K562 (cell line): ENCODE measurements at regions not wholly inside any gene's neighbourhood (a gene's known extent, or its start where the extent isn't known, plus 50 kb on each side); places are given as distances from the start of the nearest gene placed in this dataset.

Source experiments
- COPS2 ChIP-seq: fragments of 450-650 bp; conservative IDR thresholded peaks from 2 replicates; pipeline ENCODE4 v1.6.1; 2016; ENCODE audit warnings: mild to moderate bottlenecking, moderate library complexity
- CTBP1 ChIP-seq: fragments of 450-650 bp; IDR thresholded peaks from 2 replicates; pipeline ENCODE4 v1.6.1; 2016; ENCODE audit warnings: borderline replicate concordance
- CXXC5 ChIP-seq: fragments of 250-450 bp; sonication (Bioruptor Pico); IDR thresholded peaks from 2 replicates; pipeline ENCODE4 v1.8.0; 2022; ENCODE audit warnings: inconsistent platforms, mild to moderate bottlenecking, moderate library complexity
- DACH1 ChIP-seq: fragments of 450-650 bp; IDR thresholded peaks from 2 replicates; pipeline ENCODE4 v1.6.1; 2018; ENCODE audit not compliant: partially characterized antibody
- ETS2 ChIP-seq: IDR thresholded peaks from 2 replicates; pipeline ENCODE4 v1.6.1; 2016; ENCODE audit warnings: borderline replicate concordance, missing genetic modification characterization, mild to moderate bottlenecking, moderate library complexity, missing compliant biosample characterization; ENCODE audit not compliant: poor library complexity, severe bottlenecking
- FIP1L1 ChIP-seq: fragments of 200-400 bp; formaldehyde crosslinking; IDR thresholded peaks from 2 replicates; pipeline ENCODE4 v1.6.1; 2018; ENCODE audit warnings: mild to moderate bottlenecking, low read depth, low read length; ENCODE audit not compliant: poor library complexity, severe bottlenecking
- GATAD2B ChIP-seq: fragments of 450-650 bp; IDR thresholded peaks from 2 replicates; pipeline ENCODE4 v1.6.1; 2017; ENCODE audit warnings: mild to moderate bottlenecking, borderline replicate concordance
- HDAC8 ChIP-seq: fragments of 450-650 bp; IDR thresholded peaks from 2 replicates; pipeline ENCODE4 v1.6.1; 2016; ENCODE audit warnings: mild to moderate bottlenecking, missing genetic modification characterization, moderate library complexity, missing compliant biosample characterization
- KDM4B ChIP-seq, 2 experiments: fragments of 450-650 bp in 1 of 2; sonication (generic) in 1 of 2; IDR thresholded peaks; 2 replicates each; pipeline ENCODE4 v1.6.1; 2016 to 2017; ENCODE audit warnings: borderline replicate concordance in 2 of 2, antibody characterized with exemption in 1 of 2, low read depth in 1 of 2, mild to moderate bottlenecking in 1 of 2
- KHSRP ChIP-seq: fragments of 450-650 bp; IDR thresholded peaks from 2 replicates; pipeline ENCODE4 v1.6.1; 2017
- LARP7 ChIP-seq: fragments of 450-650 bp; IDR thresholded peaks from 2 replicates; pipeline ENCODE4 v1.6.1; 2016
- NFRKB ChIP-seq: fragments of 450-650 bp; IDR thresholded peaks from 2 replicates; pipeline ENCODE4 v1.6.1; 2016; ENCODE audit warnings: low read depth
- PATZ1 ChIP-seq: fragments of 250-450 bp; sonication (Bioruptor Pico); IDR thresholded peaks from 2 replicates; pipeline ENCODE4 v1.5.0; 2020; ENCODE audit warnings: mild to moderate bottlenecking, borderline replicate concordance
- PHB ChIP-seq: fragments of 250-450 bp; sonication (Bioruptor Pico); IDR thresholded peaks from 2 replicates; pipeline ENCODE4 v1.5.0; 2021
- RAD21 ChIP-seq, 2 experiments: fragments of 250-450 bp in 1 of 2; fragments of 450-650 bp in 1 of 2; sonication (Bioruptor Pico) in 1 of 2; formaldehyde crosslinking in 1 of 2; IDR thresholded peaks in 1 of 2; conservative IDR thresholded peaks in 1 of 2; 2 replicates each; pipeline versions ENCODE4 v1.4.0 to v1.8.0; 2020 to 2022; ENCODE audit warnings: mild to moderate bottlenecking in 2 of 2, moderate library complexity in 1 of 2
- RB1 ChIP-seq: fragments of 450-650 bp; IDR thresholded peaks from 2 replicates; pipeline ENCODE4 v1.6.1; 2017; ENCODE audit warnings: low read depth, mild to moderate bottlenecking
- RBM39 ChIP-seq: fragments of 200-400 bp; formaldehyde crosslinking; optimal IDR thresholded peaks from 2 replicates; pipeline ENCODE3; 2018; ENCODE audit warnings: low read depth, low read length
- SMARCA5 ChIP-seq: fragments of 450-650 bp; IDR thresholded peaks from 2 replicates; pipeline ENCODE4 v1.6.1; 2016
- SRF ChIP-seq, 2 experiments: fragments of 250-450, 450-650 bp in 1 of 2; sonication (Bioruptor Pico) in 1 of 2; sonication (generic) in 1 of 2; formaldehyde crosslinking; IDR thresholded peaks; 2 replicates each; pipeline versions ENCODE4 v1.5.0 to v1.5.1; 2020 to 2022; ENCODE audit warnings: mild to moderate bottlenecking in 1 of 2, missing genetic modification reagents in 1 of 2
- TAF9B ChIP-seq: fragments of 450-650 bp; IDR thresholded peaks from 2 replicates; pipeline ENCODE4 v1.6.1; 2018; ENCODE audit warnings: mild to moderate bottlenecking; ENCODE audit not compliant: partially characterized antibody
- TAL1 ChIP-seq: fragments of 450-650 bp; IDR thresholded peaks from 2 replicates; pipeline ENCODE4 v1.6.1; 2016; ENCODE audit warnings: mild to moderate bottlenecking
- ZBTB17 ChIP-seq: fragments of 450-650 bp; formaldehyde crosslinking; IDR thresholded peaks from 2 replicates; pipeline ENCODE4 v1.4.0; 2020; ENCODE audit warnings: mild to moderate bottlenecking
- ZNF133 ChIP-seq: fragments of 250-450 bp; sonication (Bioruptor Pico); IDR thresholded peaks from 2 replicates; pipeline ENCODE4 v1.4.0; 2020; ENCODE audit warnings: mild to moderate bottlenecking
- ZNF354B ChIP-seq: fragments of 250-450 bp; sonication (Bioruptor Pico); IDR thresholded peaks from 2 replicates; pipeline ENCODE4 v1.4.0; 2020
- ZNF518B ChIP-seq: fragments of 250-450 bp; sonication (Bioruptor Pico); IDR thresholded peaks from 2 replicates; pipeline ENCODE4 v1.5.0; 2021; ENCODE audit warnings: mild to moderate bottlenecking, moderate library complexity
- ZNF778 ChIP-seq: fragments of 450-650 bp; formaldehyde crosslinking; IDR thresholded peaks from 2 replicates; pipeline ENCODE4 v1.4.0; 2020; ENCODE audit warnings: mild to moderate bottlenecking, moderate library complexity

GRCh38 chr3:193928354-193929209, 207.4 kb upstream of the HES1 start (continued):
- TF ChIP-seq NFRKB (no peak; the same call in 1 of the 2 replicates), COPS2 (no peak), ZBTB17 (CRISPR knock-in tag) (no peak), SMARCA5 (peak; percentile 18; the same call in 1 of the 2 replicates), CXXC5 (0 out of 2 replicates have a peak, but pooled peaks have one; percentile 21), PHB (CRISPR knock-in tag) (0 out of 2 replicates have a peak, but pooled peaks have one; percentile 12), RAD21 (CRISPR knock-in tag; conservative IDR thresholded peaks at IDR 0.05 in 1 of 2, IDR thresholded peaks at IDR 0.05 in 1 of 2) (no peak), RB1 (no peak), ZNF778 (CRISPR knock-in tag) (no peak), DACH1 (no peak), GATAD2B (no peak), SRF (CRISPR knock-in tag; IDR thresholded peaks at IDR 0.05) (0 out of 4 replicates have a peak, but pooled peaks of 1 of the 2 experiments have one; percentile 20), FIP1L1 (no peak), ZNF518B (CRISPR knock-in tag) (no peak), ZNF133 (CRISPR knock-in tag) (no peak), HDAC8 (tag) (no peak), PATZ1 (CRISPR knock-in tag) (no peak), ETS2 (no peak), CTBP1 (peak; percentile 70), TAL1 (peak; percentile 81), RBM39 (no peak), KHSRP (no peak), LARP7 (no peak), KDM4B (IDR thresholded peaks at IDR 0.05; ENCODE audit: borderline replicate concordance in 2 of 2, low read depth in 1 of 2) (no peak), TAF9B (no peak), ZNF354B (CRISPR knock-in tag) (no peak)
